ENCODE measurements at regions not wholly inside any gene's neighbourhood (a gene's known extent, or its start where the extent isn't known, plus 50 kb on each side); places are given as distances from the start of the nearest gene placed in this dataset.

DNA sequence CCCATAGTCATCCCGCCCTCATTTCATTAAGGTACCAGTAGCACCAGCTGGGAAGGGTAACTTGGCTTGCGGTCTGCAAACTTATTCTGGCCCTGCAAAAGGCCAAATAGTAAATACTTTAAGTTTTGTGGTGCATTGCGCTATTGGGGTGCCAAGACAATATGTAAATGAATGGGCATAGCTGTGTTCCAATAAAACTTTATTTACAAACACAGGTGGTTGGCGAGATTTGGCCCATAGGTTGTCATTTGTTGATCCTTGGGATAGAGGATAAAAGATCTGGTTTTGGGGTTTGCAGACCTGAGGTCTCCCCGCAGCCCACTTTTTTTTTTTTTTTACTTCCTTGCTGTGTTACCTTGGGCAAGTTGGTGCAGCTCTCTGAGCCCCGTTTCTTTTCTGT lies 127.4 kb downstream of the MIAT start:
- H3K36me3 ChIP-seq, result peaks cover 34% of the 10 kb centered on the region

DNA sequence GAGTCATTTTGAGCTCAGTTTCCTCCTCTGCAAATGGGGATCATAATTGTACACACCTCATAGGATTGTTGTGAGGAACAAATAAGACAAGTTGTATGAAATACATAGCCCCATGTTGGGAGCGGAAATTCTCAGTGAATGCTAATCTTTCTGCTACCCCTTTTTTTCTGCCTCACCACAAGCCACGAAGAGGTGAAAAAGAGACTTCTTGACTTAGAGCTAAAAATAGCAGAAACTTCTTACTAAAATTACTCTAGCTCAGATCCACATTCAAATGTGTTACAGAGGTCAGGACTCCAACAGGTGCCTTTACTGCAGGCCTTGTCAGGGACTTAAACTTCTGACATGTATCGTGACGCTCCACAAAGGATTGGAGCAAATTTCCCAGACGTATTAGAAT lies 128.5 kb downstream of the MIAT start:
- no peak for TF ChIP-seq POLR2AphosphoS5 (IDR thresholded peaks at IDR 0.05)
- no peak for TF ChIP-seq POLR2A (IDR thresholded peaks at IDR 0.05)
- TF ChIP-seq CTCF (IDR thresholded peaks at IDR 0.05), result no peak
- no peak for TF ChIP-seq EP300 (IDR thresholded peaks at IDR 0.05)
- Histone ChIP-seq H3K27me3 (no peaks in the 10 kb centered on the region), H3K36me3 (peaks cover 25% of the 10 kb centered on the region), H3K4me1 (no peaks in the 10 kb centered on the region), H3K9me3 (no peaks in the 10 kb centered on the region), H3K4me3 (no peak overlapping the region), H3K27ac (no peak overlapping the region)
- DNase-seq (ENCODE audit: low spot score in 2 of 2), result no peak
- 94% methylated on average over 5 of the region's 5 CpGs for WGBS

More for the DNA sequence above, 127.4 kb downstream of the MIAT start:
- no peaks in the 10 kb centered on the region for H3K4me1 ChIP-seq
- no peak overlapping the region for H3K4me3 ChIP-seq
- H3K9me3 ChIP-seq, result no peaks in the 10 kb centered on the region
- 93% methylated on average over 6 of the region's 6 CpGs for WGBS
- no peak for DNase-seq (ENCODE audit: low spot score in 2 of 2)
- no peak overlapping the region for H3K27ac ChIP-seq
- no peak for TF ChIP-seq CTCF (IDR thresholded peaks at IDR 0.05)
- TF ChIP-seq POLR2AphosphoS5 (IDR thresholded peaks at IDR 0.05), result no peak
- no peak for TF ChIP-seq EP300 (IDR thresholded peaks at IDR 0.05)
- TF ChIP-seq POLR2A (IDR thresholded peaks at IDR 0.05), result no peak
- no peaks in the 10 kb centered on the region for H3K27me3 ChIP-seq

DNA sequence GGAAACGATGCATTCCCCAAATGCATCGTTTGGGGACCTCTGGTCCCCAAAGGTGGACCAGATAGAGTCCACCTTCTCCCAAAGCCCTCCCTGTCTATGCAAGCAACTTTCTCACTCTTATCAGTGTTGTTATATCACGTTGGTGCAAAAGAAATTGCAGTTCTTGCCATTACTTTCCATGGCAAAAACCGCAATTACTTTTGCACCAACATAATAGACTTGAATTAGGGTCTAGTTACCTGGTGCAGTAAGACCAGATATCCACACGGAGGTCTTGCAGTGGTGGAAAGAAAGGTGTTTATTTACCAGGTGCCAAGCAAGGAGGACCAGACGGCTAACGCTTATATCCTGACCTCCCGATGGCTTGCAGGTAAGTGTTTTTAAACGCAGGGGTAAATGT lies 129.0 kb downstream of the MIAT start:
- TF ChIP-seq POLR2AphosphoS5 (IDR thresholded peaks at IDR 0.05), result no peak
- TF ChIP-seq POLR2A (IDR thresholded peaks at IDR 0.05), result no peak
- no peak for TF ChIP-seq EP300 (IDR thresholded peaks at IDR 0.05)
- no peak for TF ChIP-seq CTCF (IDR thresholded peaks at IDR 0.05)
- WGBS, result 93% methylated on average over 9 of the region's 9 CpGs
- Histone ChIP-seq H3K27ac (no peak overlapping the region), H3K9me3 (no peaks in the 10 kb centered on the region), H3K4me1 (no peaks in the 10 kb centered on the region), H3K4me3 (no peak overlapping the region), H3K36me3 (peaks cover 20% of the 10 kb centered on the region), H3K27me3 (no peaks in the 10 kb centered on the region)
- no peak for DNase-seq (ENCODE audit: low spot score in 2 of 2)

DNA sequence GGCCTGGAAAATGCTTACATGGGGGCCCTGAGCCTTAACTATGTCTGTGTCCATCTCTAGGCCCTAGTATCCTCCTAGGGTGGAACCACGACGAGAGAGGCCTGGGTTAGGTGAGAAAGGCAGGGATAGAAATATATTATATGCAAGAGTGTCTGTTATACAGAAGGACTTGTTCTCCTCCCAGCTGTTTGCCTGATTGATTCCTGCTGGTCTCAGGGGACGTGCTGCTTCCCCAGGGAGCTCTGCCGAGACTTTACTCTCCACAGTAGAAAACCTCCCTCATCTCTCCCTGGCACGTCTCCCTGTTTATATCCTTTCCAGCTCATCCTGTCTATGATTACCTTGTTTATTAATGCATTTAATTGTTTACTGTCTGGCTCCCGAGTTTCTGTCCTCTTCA lies 132.6 kb downstream of the MIAT start:
- TF ChIP-seq POLR2A (IDR thresholded peaks at IDR 0.05), result no peak
- TF ChIP-seq CTCF (IDR thresholded peaks at IDR 0.05), result no peak
- WGBS, result 82% methylated on average over 6 of the region's 6 CpGs
- Histone ChIP-seq H3K4me3 (no peak overlapping the region), H3K27ac (no peak overlapping the region), H3K4me1 (no peaks in the 10 kb centered on the region), H3K9me3 (no peaks in the 10 kb centered on the region), H3K36me3 (peaks cover 10% of the 10 kb centered on the region), H3K27me3 (no peaks in the 10 kb centered on the region)
- no peak for DNase-seq (ENCODE audit: low spot score in 2 of 2)

- H3K27me3 ChIP-seq, result no peaks in the 10 kb centered on the region
- 95% methylated on average over 8 of the region's 8 CpGs for WGBS
- no peak overlapping the region for H3K27ac ChIP-seq
- H3K4me1 ChIP-seq, result no peaks in the 10 kb centered on the region
- no peak for DNase-seq (ENCODE audit: low spot score in 2 of 2)
- H3K9me3 ChIP-seq, result no peaks in the 10 kb centered on the region
- TF ChIP-seq POLR2AphosphoS5 (IDR thresholded peaks at IDR 0.05) (no peak), CTCF (IDR thresholded peaks at IDR 0.05) (no peak), POLR2A (IDR thresholded peaks at IDR 0.05) (no peak)
- H3K4me3 ChIP-seq, result no peak overlapping the region
- H3K36me3 ChIP-seq, result peaks cover 7% of the 10 kb centered on the region
These were observed 135.1 kb downstream of the MIAT start for GRCh38 chr22:26792522-26792921.

Measured in suprapubic skin (tissue), 4 donors.